ENCODE measurements at regions not wholly inside any gene's neighbourhood (a gene's known extent, or its start where the extent isn't known, plus 50 kb on each side); places are given as distances from the start of the nearest gene placed in this dataset.

DNA sequence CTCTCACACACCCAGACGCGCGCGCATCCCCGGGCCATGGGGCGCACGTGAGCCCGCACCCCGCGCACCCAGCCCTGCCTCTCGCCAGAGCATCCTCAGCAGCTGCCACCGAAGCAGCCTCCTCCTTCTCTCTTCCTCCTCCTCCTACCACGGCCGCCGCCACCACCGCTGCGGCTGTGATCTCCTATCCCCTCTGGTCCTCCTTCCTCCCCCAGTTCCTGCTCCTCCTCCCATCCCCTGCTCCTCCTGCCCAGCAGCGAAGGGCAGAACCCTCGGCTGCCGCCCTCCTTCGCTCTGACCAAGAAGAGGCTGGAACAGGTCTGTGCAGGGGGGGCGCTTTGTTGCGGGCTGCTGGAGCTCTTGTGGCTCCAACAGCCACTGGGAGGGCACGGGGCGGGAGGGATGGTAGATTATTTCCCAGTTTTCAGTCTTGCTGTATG is 148.7 kb upstream of the CHRDL1 start:
- Histone ChIP-seq H3K9me3 (ENCODE audit: control insufficient read depth, insufficient read depth, low read length) (no peaks in the 10 kb centered on the region), H3K4me3 (ENCODE audit: low read depth, low read length) (no peak overlapping the region), H3K27ac (ENCODE audit: low read depth, low read length) (no peak overlapping the region), H3K27me3 (ENCODE audit: control insufficient read depth, insufficient read depth, low read length) (no peaks in the 10 kb centered on the region)
- no peak for DNase-seq (ENCODE audit: low read depth, low spot score)
- TF ChIP-seq, protein P1, sequence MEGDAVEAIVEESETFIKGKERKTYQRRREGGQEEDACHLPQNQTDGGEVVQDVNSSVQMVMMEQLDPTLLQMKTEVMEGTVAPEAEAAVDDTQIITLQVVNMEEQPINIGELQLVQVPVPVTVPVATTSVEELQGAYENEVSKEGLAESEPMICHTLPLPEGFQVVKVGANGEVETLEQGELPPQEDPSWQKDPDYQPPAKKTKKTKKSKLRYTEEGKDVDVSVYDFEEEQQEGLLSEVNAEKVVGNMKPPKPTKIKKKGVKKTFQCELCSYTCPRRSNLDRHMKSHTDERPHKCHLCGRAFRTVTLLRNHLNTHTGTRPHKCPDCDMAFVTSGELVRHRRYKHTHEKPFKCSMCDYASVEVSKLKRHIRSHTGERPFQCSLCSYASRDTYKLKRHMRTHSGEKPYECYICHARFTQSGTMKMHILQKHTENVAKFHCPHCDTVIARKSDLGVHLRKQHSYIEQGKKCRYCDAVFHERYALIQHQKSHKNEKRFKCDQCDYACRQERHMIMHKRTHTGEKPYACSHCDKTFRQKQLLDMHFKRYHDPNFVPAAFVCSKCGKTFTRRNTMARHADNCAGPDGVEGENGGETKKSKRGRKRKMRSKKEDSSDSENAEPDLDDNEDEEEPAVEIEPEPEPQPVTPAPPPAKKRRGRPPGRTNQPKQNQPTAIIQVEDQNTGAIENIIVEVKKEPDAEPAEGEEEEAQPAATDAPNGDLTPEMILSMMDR (IDR thresholded peaks at IDR 0.05; ENCODE audit: low read depth, low read length), result no peak
- POLR2A ChIA-PET, result no interaction called here
- CTCF ChIA-PET, result no interaction called here

DNA sequence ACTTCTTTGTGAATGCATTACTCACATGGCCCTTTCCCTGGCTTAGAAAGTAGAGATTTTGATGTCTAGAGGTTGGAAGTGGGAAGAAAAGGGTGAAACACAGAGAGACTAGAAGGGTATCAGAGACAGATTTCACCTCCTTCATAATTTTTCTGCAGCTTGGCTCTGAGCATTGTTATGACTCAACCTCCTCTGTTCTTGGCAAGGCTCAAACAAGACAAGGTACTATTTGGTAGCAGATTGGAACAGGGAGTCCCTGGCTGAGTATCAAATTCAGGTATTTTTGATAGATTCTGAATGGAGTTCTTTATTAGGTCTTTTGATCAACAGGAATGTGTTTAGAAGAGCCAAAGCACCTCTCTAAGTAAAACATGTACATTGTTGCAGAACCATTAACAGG is 146.3 kb upstream of the CHRDL1 start:
- no peak overlapping the region for H3K27ac ChIP-seq (ENCODE audit: low read depth, low read length)
- H3K4me3 ChIP-seq (ENCODE audit: low read depth, low read length), result no peak overlapping the region
- TF ChIP-seq, protein P1 (IDR thresholded peaks at IDR 0.05; ENCODE audit: low read depth, low read length), result no peak
- CTCF ChIA-PET, result no interaction called here
- DNase-seq (ENCODE audit: low read depth, low spot score), result no peak
- H3K9me3 ChIP-seq (ENCODE audit: control insufficient read depth, insufficient read depth, low read length), result no peaks in the 10 kb centered on the region
- POLR2A ChIA-PET, result no interaction called here
- H3K27me3 ChIP-seq (ENCODE audit: control insufficient read depth, insufficient read depth, low read length), result no peaks in the 10 kb centered on the region

DNA sequence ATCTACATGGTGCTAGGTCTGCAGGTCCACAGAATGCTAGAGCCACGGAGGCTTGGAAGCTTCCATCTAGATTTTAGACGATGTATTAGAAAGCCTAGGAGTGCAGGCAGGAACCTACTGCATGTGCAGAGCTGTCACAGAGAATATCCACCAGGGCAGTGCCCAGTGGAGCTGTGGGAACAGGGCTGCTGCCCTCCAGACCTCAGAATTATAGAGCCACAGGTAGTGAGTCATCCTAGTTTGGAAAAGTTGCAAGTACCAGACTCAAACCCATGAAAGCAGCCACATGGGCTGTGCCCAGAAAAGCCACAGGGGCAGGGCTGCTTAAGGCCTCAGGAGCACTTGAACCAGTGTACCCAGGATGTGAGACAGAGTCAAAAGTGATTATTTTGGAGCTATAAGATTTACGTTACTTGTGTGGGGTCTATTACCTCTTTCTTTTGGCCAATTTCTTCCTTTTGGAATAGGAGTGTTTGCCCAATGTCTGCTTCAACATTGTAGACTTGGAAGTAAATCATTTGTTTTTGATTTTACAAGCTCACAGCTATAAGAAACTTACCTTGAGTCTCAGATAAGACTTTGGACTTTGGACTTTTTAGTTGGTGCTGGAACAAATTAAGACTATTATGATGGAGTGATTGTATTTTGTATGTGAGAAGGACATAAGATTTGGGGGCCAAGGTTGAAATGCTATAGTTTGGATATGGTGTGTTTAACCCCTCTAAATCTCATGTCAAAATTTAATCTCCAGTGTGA is 143.5 kb upstream of the CHRDL1 start:
- Histone ChIP-seq H3K9me3 (ENCODE audit: control insufficient read depth, insufficient read depth, low read length) (no peaks in the 10 kb centered on the region), H3K4me3 (ENCODE audit: low read depth, low read length) (no peak overlapping the region), H3K27ac (ENCODE audit: low read depth, low read length) (no peak overlapping the region), H3K27me3 (ENCODE audit: control insufficient read depth, insufficient read depth, low read length) (no peaks in the 10 kb centered on the region)
- TF ChIP-seq, protein P1 (IDR thresholded peaks at IDR 0.05; ENCODE audit: low read depth, low read length), result no peak
- DNase-seq (ENCODE audit: low read depth, low spot score), result no peak
- POLR2A ChIA-PET, result no interaction called here
- CTCF ChIA-PET, result no interaction called here

DNA sequence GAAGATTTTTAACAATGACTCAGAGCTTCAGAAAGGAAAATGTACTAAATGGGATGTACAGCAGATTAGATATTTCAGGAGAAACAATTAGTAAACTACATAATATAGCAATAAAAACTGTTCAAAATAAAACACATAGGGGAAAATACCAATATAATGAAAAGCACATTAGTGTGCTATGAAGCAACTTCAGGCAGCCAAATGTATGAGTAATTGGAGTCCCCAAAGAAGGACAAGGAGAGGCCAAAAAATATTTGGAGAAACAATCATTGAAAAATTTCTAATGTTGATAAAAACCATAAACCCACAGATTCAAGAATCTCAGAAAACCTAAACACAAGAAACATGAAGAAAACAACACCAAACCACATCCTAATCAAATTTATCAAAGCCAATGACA is 129.3 kb upstream of the CHRDL1 start:
- CTCF ChIA-PET, result no interaction called here
- POLR2A ChIA-PET, result no interaction called here

DNA sequence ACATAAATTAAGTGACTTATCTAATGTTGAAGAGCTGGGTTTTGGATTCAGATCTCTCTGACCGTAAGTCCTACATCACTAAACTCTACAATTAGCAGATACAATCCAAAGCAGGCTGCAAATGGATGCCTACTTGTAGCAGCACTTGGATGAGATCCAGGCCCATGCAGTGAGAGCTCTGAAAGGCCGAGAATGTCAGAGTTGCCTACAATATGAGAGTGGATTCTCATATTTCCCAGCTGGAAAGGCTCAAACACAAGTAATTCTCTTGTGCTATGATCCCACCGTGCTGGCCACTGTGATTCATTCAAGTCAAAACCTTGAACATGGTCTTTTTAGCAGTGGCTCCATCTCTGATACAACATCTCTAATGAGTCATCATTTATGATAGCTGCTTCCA is 125.4 kb upstream of the CHRDL1 start:
- CTCF ChIA-PET, result no interaction called here
- TF ChIP-seq, protein P1 (IDR thresholded peaks at IDR 0.05; ENCODE audit: low read depth, low read length), result no peak
- POLR2A ChIA-PET, result no interaction called here
- H3K27me3 ChIP-seq (ENCODE audit: control insufficient read depth, insufficient read depth, low read length), result no peaks in the 10 kb centered on the region
- no peak overlapping the region for H3K4me3 ChIP-seq (ENCODE audit: low read depth, low read length)
- no peak overlapping the region for H3K27ac ChIP-seq (ENCODE audit: low read depth, low read length)
- H3K9me3 ChIP-seq (ENCODE audit: control insufficient read depth, insufficient read depth, low read length), result no peaks in the 10 kb centered on the region
- no peak for DNase-seq (ENCODE audit: low read depth, low spot score)

More for the DNA sequence above, 129.3 kb upstream of the CHRDL1 start:
- Histone ChIP-seq H3K4me3 (ENCODE audit: low read depth, low read length) (no peak overlapping the region), H3K9me3 (ENCODE audit: control insufficient read depth, insufficient read depth, low read length) (no peaks in the 10 kb centered on the region), H3K27ac (ENCODE audit: low read depth, low read length) (no peak overlapping the region), H3K27me3 (ENCODE audit: control insufficient read depth, insufficient read depth, low read length) (no peaks in the 10 kb centered on the region)
- DNase-seq (ENCODE audit: low read depth, low spot score), result no peak
- TF ChIP-seq, protein P1 (IDR thresholded peaks at IDR 0.05; ENCODE audit: low read depth, low read length), result no peak
